GM12864 (cell line): ENCODE measurements at regions not wholly inside any gene's neighbourhood (a gene's known extent, or its start where the extent isn't known, plus 50 kb on each side); places are given as distances from the start of the nearest gene placed in this dataset.

ENCODE experiments used
- DNase-seq: peaks from one replicate; pipeline ENCODE4 v3.0.0-alpha.2; 2011; ENCODE audit warnings: low read depth
- H3K4me3 ChIP-seq: 2 replicates; pipeline ENCODE4 v1.5.1; 2011; ENCODE audit warnings: mild to moderate bottlenecking, low read depth, low read length, control low read depth
- TF ChIP-seq, protein P1 (sequence below): IDR thresholded peaks from 2 replicates; pipeline ENCODE4 v1.5.1; 2011; ENCODE audit warnings: low read depth, mild to moderate bottlenecking, moderate library complexity, low read length, control low read depth, inconsistent platforms; ENCODE audit errors: missing control alignments

DNA sequence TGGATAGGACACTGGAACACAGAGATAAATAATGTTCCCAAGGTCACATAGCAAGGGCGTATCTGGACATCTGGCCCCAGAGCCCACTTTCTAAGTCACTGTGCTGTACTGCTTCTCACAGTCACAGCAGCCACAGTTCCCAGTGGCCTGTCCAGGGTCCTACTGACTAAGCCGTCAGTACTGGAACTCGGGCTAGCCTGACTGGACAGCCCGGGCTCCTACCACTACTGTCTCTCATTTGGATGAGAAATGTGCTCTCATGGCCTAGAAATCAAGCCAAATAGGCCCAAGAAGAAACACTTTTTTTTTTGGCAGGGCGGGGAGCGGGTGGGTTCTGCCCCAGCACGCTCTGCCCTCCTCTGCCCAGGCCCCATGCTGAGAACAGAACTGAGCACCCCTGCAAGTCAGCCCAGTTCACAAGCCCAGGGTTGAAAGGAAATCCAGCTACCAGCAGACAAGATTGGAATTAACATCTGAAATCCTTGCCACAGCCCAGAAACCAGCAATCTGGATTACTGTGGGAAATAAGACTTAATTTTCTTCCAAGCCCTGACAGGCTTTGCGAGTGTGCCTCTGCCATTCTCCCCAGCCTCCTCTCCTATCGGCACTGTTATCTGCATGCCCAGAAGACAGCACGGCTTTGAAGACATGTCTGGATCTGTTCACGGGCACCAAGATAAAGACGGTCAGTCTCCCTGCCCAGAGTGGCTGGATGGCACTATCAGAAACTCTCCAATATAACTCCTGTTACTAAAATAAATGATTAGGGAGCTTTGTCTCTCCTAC, 182.9 kb upstream of the NCAM1 start:
- TF ChIP-seq, protein P1, sequence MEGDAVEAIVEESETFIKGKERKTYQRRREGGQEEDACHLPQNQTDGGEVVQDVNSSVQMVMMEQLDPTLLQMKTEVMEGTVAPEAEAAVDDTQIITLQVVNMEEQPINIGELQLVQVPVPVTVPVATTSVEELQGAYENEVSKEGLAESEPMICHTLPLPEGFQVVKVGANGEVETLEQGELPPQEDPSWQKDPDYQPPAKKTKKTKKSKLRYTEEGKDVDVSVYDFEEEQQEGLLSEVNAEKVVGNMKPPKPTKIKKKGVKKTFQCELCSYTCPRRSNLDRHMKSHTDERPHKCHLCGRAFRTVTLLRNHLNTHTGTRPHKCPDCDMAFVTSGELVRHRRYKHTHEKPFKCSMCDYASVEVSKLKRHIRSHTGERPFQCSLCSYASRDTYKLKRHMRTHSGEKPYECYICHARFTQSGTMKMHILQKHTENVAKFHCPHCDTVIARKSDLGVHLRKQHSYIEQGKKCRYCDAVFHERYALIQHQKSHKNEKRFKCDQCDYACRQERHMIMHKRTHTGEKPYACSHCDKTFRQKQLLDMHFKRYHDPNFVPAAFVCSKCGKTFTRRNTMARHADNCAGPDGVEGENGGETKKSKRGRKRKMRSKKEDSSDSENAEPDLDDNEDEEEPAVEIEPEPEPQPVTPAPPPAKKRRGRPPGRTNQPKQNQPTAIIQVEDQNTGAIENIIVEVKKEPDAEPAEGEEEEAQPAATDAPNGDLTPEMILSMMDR = no peak
- H3K4me3 ChIP-seq = no peak overlapping the region
- DNase-seq = no peak

DNA sequence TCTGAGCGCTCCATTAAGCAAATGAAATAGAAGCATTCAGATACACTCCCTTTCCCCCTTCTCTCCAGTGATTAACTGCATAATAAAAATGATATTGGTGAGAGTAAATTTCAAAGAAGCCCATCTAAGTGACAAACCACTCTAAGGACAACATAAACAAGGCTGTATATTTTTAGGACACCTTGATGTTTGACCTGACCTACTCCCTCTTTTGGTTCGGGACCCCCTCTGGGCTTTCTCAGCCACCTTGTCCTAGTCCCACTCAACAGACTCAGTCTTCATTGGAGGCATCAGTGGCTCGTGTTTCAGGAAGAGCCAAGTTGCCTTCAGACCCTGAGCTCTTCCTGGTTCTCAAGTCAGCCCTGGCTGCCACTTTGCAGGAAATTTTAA, 182.3 kb upstream of the NCAM1 start:
- no peak overlapping the region for H3K4me3 ChIP-seq
- DNase-seq = no peak
- TF ChIP-seq, protein P1 = no peak

DNA sequence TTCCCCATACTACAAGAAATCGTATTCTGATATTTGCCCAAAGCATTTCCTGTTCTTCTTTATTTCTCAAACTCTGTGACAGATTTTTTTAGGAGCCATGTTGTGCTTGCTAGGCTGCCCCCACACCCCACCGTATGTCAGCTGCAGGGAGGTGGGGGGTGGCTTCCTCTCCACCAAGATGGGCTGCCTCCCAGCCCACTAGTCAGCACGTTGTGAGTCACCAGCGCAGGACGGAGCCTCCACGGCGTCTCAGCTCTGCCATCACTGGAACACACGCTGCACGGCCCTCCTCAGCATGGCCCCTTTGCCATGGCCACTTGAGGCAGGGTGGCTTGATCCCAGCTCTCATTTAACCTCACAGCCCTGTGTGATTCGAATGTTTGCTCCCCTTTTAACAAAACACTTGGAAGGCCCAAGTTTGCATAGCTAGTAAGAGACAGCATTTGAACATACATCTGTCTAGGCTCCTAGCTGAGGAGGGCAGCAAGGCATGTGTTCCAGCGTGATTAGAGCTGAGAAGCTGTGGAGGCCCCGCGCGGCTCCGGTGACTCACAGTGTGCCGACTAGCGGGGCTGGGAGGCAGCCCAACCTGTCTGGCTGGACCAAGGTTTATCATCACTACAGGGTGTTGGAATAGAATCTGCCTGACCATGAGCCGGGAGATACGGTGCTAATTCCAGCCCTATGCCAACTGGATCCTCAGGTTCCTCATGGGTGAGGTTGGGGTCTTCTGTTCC, 180.7 kb upstream of the NCAM1 start:
- DNase-seq = no peak
- TF ChIP-seq, protein P1 = no peak
- no peak overlapping the region for H3K4me3 ChIP-seq

DNA sequence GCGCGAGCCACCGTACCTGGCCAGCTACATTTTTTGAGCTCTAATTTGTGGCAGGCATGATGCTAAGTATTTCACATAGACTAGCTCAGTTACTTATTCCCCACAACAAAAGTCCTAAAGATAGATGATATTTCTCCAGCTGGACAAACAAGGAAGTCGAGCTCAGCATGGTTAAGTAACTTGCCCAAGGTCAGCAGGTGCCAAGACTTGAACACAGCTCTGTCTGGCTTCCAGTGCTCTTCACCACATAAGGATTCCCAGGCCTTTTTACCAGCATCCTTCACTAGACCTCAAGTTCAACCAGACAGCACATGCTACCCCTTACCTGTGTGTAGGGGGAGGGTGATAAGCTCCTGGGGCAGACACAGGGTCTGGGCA, 177.3 kb upstream of the NCAM1 start:
- TF ChIP-seq, protein P1 = no peak
- no peak overlapping the region for H3K4me3 ChIP-seq
- no peak for DNase-seq

DNA sequence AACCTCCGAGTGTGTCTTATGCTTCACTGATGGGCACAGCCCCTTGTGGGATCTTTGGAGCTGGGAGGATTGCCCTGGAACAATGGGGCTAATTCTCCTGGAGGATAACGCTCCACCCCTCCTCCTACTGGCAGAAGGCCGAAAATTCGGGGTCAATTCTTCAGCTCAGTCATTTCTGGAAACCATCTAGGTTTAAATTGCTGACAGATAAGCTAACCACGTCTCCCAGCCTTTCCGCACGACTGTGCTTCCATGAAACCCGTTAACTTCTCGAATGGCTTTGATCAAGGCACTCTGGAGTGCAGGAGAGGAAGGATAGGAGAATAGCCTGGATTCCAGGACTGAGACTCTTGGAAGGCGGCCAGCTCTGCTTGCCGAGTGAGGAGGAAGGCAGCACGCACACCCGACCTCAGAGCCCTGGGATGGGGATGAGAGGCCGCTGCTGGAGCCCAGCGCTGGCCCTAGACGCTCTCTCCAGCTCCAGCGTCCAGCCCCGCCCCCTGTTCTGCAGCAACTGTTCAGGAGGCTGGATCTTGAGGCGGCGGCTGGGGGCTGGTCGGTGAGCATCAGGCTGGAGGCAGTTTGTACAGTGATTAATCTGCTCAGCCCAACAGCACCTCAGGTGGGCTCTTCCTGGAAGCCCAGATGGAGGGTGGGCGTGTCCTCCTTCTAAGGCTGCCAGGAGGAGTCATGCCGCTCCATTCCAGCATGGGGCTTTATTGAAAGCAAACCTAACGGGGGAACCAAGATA, 176.7 kb upstream of the NCAM1 start:
- no peak for DNase-seq
- TF ChIP-seq, protein P1 = no peak
- no peak overlapping the region for H3K4me3 ChIP-seq

DNA sequence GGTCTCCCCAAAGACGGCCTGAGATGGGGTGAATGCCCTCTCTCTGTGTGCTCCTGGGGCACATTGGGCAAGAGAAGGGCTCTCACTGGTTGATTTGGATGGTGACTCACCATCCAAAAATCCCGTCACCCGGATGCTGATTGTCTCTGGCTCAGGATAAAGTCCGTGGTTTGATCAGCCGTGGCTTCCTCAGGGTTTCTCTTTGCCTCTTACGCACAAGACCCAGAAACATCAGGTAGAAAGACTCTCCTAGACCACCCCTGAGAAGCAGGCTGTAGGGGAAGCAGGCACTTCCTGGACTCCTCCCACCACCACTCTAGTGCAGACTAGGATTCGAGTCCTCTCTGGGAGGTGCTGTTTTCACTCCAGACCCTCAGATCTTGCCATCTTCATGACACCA, 176.1 kb upstream of the NCAM1 start:
- DNase-seq = no peak
- TF ChIP-seq, protein P1 = no peak
- H3K4me3 ChIP-seq = no peak overlapping the region
